H9 (cell line): ENCODE measurements at regions not wholly inside any gene's neighbourhood (a gene's known extent, or its start where the extent isn't known, plus 50 kb on each side); places are given as distances from the start of the nearest gene placed in this dataset.

Experiments
- DNase-seq: peaks from one replicate; pipeline ENCODE4 v3.0.0-alpha.2; 2017
- H2AFZ ChIP-seq: one replicate; pipeline ENCODE4 v1.6.1; 2013; ENCODE audit warnings: mild to moderate bottlenecking, low read length, control low read depth, moderate library complexity
- H2AK5ac ChIP-seq: 2 replicates; pipeline ENCODE4 v1.6.1; 2013; ENCODE audit warnings: low read length, control low read depth, mixed read lengths; ENCODE audit not compliant: insufficient read length
- H2BK120ac ChIP-seq: one replicate; pipeline ENCODE4 v1.6.1; 2013; ENCODE audit warnings: low read depth, mild to moderate bottlenecking, low read length, control low read depth, inconsistent platforms; ENCODE audit not compliant: poor library complexity, severe bottlenecking
- H2BK12ac ChIP-seq: 2 replicates; pipeline ENCODE4 v1.6.1; 2013; ENCODE audit warnings: low read length, control low read depth, mixed read lengths, low read depth; ENCODE audit not compliant: insufficient read length
- H2BK15ac ChIP-seq: 2 replicates; pipeline ENCODE4 v1.6.1; 2013; ENCODE audit warnings: low read depth, low read length, control low read depth
- H2BK20ac ChIP-seq: one replicate; pipeline ENCODE4 v1.6.1; 2013; ENCODE audit warnings: low read depth, mild to moderate bottlenecking, low read length, control low read depth, inconsistent platforms; ENCODE audit not compliant: poor library complexity, severe bottlenecking
- H2BK5ac ChIP-seq: 2 replicates; pipeline ENCODE4 v1.6.1; 2013; ENCODE audit warnings: low read length, control low read depth, mixed read lengths; ENCODE audit not compliant: insufficient read length
- H3K14ac ChIP-seq: 2 replicates; pipeline ENCODE4 v1.6.1; 2013; ENCODE audit warnings: low read length, control low read depth; ENCODE audit not compliant: insufficient read depth
- H3K18ac ChIP-seq: 2 replicates; pipeline ENCODE4 v1.6.1; 2013; ENCODE audit warnings: low read depth, mild to moderate bottlenecking, mixed read lengths, low read length, control low read depth; ENCODE audit not compliant: insufficient read length
- H3K23ac ChIP-seq: 2 replicates; pipeline ENCODE4 v1.6.1; 2013; ENCODE audit warnings: low read length, control low read depth, mixed read lengths, low read depth; ENCODE audit not compliant: insufficient read length
- H3K23me2 ChIP-seq: 2 replicates; pipeline ENCODE4 v1.6.1; 2013; ENCODE audit warnings: low read depth, mild to moderate bottlenecking, mixed read lengths, low read length, control low read depth; ENCODE audit not compliant: insufficient read length, poor library complexity, severe bottlenecking
- H3K27ac ChIP-seq: 2 replicates; pipeline ENCODE4 v1.5.1; 2013; ENCODE audit warnings: low read length, control low read depth, mixed read lengths, low read depth; ENCODE audit not compliant: insufficient read length
- H3K27me3 ChIP-seq: 2 replicates; pipeline ENCODE4 v1.6.1; 2013; ENCODE audit warnings: low read length, control low read depth, inconsistent platforms; ENCODE audit not compliant: insufficient read depth
- H3K4ac ChIP-seq: 2 replicates; pipeline ENCODE4 v1.6.1; 2013; ENCODE audit warnings: low read depth, mild to moderate bottlenecking, control low read depth, inconsistent platforms, low read length, moderate library complexity
- H3K4me1 ChIP-seq: 2 replicates; pipeline ENCODE4 v1.6.1; 2013; ENCODE audit warnings: low read length, control low read depth, inconsistent platforms; ENCODE audit not compliant: insufficient read depth
- H3K4me2 ChIP-seq: 2 replicates; pipeline ENCODE4 v1.6.1; 2013; ENCODE audit warnings: low read length, control low read depth, mixed read lengths; ENCODE audit not compliant: insufficient read length, insufficient read depth
- H3K56ac ChIP-seq: 2 replicates; pipeline ENCODE4 v1.6.1; 2013; ENCODE audit warnings: low read depth, mild to moderate bottlenecking, mixed read lengths, low read length, control low read depth; ENCODE audit not compliant: insufficient read length
- H3K79me1 ChIP-seq: 2 replicates; pipeline ENCODE4 v1.6.1; 2013; ENCODE audit warnings: low read depth, mild to moderate bottlenecking, moderate library complexity, low read length, control low read depth, inconsistent platforms; ENCODE audit not compliant: insufficient read depth, poor library complexity, severe bottlenecking
- H3K79me2 ChIP-seq: 2 replicates; pipeline ENCODE4 v1.6.1; 2013; ENCODE audit warnings: low read length, control low read depth, inconsistent platforms; ENCODE audit not compliant: insufficient read depth
- H3K9ac ChIP-seq: 2 replicates; pipeline ENCODE4 v1.6.1; 2013; ENCODE audit warnings: low read length, control low read depth, mixed read lengths; ENCODE audit not compliant: insufficient read length; ENCODE audit errors: extremely low read depth
- H3K9me3 ChIP-seq: one replicate; pipeline ENCODE4 v1.6.1; 2013; ENCODE audit warnings: low read depth, low read length, inconsistent platforms; ENCODE audit not compliant: control insufficient read depth
- H3T11ph ChIP-seq: one replicate; pipeline ENCODE4 v1.6.1; 2013; ENCODE audit warnings: mild to moderate bottlenecking, low read length, control low read depth, inconsistent platforms
- H4K20me1 ChIP-seq: one replicate; pipeline ENCODE4 v1.6.1; 2013; ENCODE audit not compliant: control insufficient read depth, insufficient read length, insufficient read depth
- H4K5ac ChIP-seq: 2 replicates; pipeline ENCODE4 v1.6.1; 2013; ENCODE audit warnings: low read depth, mild to moderate bottlenecking, mixed read lengths, low read length, control low read depth; ENCODE audit not compliant: insufficient read length
- H4K8ac ChIP-seq: replicated peaks from 2 replicates; pipeline ENCODE4 v1.6.1; 2013; ENCODE audit warnings: low read length, control low read depth, mixed read lengths, low read depth; ENCODE audit not compliant: insufficient read length
- H4K91ac ChIP-seq: 2 replicates; pipeline ENCODE4 v1.6.1; 2013; ENCODE audit warnings: low read depth, mild to moderate bottlenecking, moderate library complexity, mixed read lengths, low read length, control low read depth; ENCODE audit not compliant: insufficient read length
- H3K27ac Mint-ChIP-seq, 3 experiments: 2 replicates in 2 of 3; 3 replicates in 1 of 3; pipeline ENCODE4 v1.8.0; 2020 to 2021; ENCODE audit warnings: mixed read lengths in 3 of 3, mild to moderate bottlenecking in 1 of 3, moderate library complexity in 1 of 3
- H3K27me3 Mint-ChIP-seq: 2 replicates; pipeline ENCODE4 v1.8.0; 2021; ENCODE audit warnings: low read depth, mild to moderate bottlenecking, moderate library complexity, mixed read lengths
- H3K36me3 Mint-ChIP-seq, 3 experiments: 2 replicates in 2 of 3; 3 replicates in 1 of 3; pipeline ENCODE4 v1.8.0; 2020 to 2021; ENCODE audit warnings: low read depth in 3 of 3, mixed read lengths in 3 of 3; ENCODE audit not compliant: insufficient read depth in 1 of 3
- H3K4me1 Mint-ChIP-seq, 2 experiments: 2 replicates each; pipeline ENCODE4 v1.8.0; 2020; ENCODE audit warnings: mixed read lengths in 2 of 2
- H3K4me3 Mint-ChIP-seq, 2 experiments: 2 replicates in 1 of 2; 3 replicates in 1 of 2; pipeline ENCODE4 v1.8.0; 2020 to 2021; ENCODE audit warnings: mild to moderate bottlenecking in 2 of 2, mixed read lengths in 2 of 2, moderate library complexity in 1 of 2
- H3K9me3 Mint-ChIP-seq, 2 experiments: 2 replicates in 1 of 2; 3 replicates in 1 of 2; pipeline ENCODE4 v1.8.0; 2020; ENCODE audit warnings: mild to moderate bottlenecking in 2 of 2, mixed read lengths in 2 of 2, moderate library complexity in 1 of 2
- CTCF ChIP-seq: fragments of 200-600 bp; sonication (generic); conservative IDR thresholded peaks from 3 replicates; pipeline ENCODE4 v1.8.0; 2021; ENCODE audit warnings: antibody characterized with exemption, mild to moderate bottlenecking
- WGBS: extraction: QIAGEN DNeasy Blood & Tissue Kit; methylation state at CpG from one replicate; pipeline ENCODE4 v1.1.7; 2013; ENCODE audit warnings: missing lambda C conversion rate, low lambda C conversion rate, mixed read lengths; ENCODE audit not compliant: insufficient read length; ENCODE audit errors: extremely low coverage; 5-methylcytosine and 5-hydroxymethylcytosine counted together

- no peaks in the 10 kb centered on the region; a peak in 1 of 5 replicates for H3K9me3 Mint-ChIP-seq
- H4K5ac ChIP-seq = no peak overlapping the region
- H3K79me2 ChIP-seq = no peaks in the 10 kb centered on the region
- peaks cover 1% of the 10 kb centered on the region for H3K23me2 ChIP-seq
- H3K4me1 Mint-ChIP-seq = peaks cover 27 to 32% of the 10 kb centered on the region in 2 experiments
- H3K9ac ChIP-seq = no peak overlapping the region
- H4K91ac ChIP-seq = no peak overlapping the region
- no peak overlapping the region for H3K14ac ChIP-seq
- no peak for TF ChIP-seq CTCF
- H2BK15ac ChIP-seq = no peak overlapping the region
- H2BK5ac ChIP-seq = no peak overlapping the region
- H2BK120ac ChIP-seq = no peak overlapping the region
- no peak overlapping the region for H3K4me2 ChIP-seq
- H4K8ac ChIP-seq = no peak overlapping the region
- H2AK5ac ChIP-seq = no peak overlapping the region
- peaks cover 0 to 10% (median 6%) of the 10 kb centered on the region in 3 experiments for H3K36me3 Mint-ChIP-seq
- H3K79me1 ChIP-seq = no peaks in the 10 kb centered on the region
- H3T11ph ChIP-seq = no peak overlapping the region
- H3K27ac Mint-ChIP-seq = no peak overlapping the region
- no peaks in the 10 kb centered on the region for H4K20me1 ChIP-seq
- no peaks in the 10 kb centered on the region for H3K27me3 ChIP-seq
- no CpG with 5 or more reads among the region's 6 CpGs for WGBS
- H3K4me3 Mint-ChIP-seq = no peak overlapping the region
- no peak overlapping the region for H3K27ac ChIP-seq
- H2BK20ac ChIP-seq = no peak overlapping the region
- no peak overlapping the region for H3K23ac ChIP-seq
- H3K9me3 ChIP-seq = no peaks in the 10 kb centered on the region
- H2AFZ ChIP-seq = no peak overlapping the region
- H2BK12ac ChIP-seq = no peak overlapping the region
- no peaks in the 10 kb centered on the region for H3K27me3 Mint-ChIP-seq
- no peak overlapping the region for H3K18ac ChIP-seq
- no peak overlapping the region for H3K4ac ChIP-seq
- H3K56ac ChIP-seq = no peak overlapping the region
- H3K4me1 ChIP-seq = no peaks in the 10 kb centered on the region
- DNase-seq = no peak
Observed at GRCh38 chr5:125205601-125206225, 459.3 kb upstream of the ZNF608 start.
